ENCODE measurements at regions not wholly inside any gene's neighbourhood (a gene's known extent, or its start where the extent isn't known, plus 50 kb on each side); places are given as distances from the start of the nearest gene placed in this dataset.
"Not testable (repeated sequence)": the region's sequence is repeated elsewhere in the genome, so short reads cannot be mapped to it uniquely, and the experiment has no call there.

DNA sequence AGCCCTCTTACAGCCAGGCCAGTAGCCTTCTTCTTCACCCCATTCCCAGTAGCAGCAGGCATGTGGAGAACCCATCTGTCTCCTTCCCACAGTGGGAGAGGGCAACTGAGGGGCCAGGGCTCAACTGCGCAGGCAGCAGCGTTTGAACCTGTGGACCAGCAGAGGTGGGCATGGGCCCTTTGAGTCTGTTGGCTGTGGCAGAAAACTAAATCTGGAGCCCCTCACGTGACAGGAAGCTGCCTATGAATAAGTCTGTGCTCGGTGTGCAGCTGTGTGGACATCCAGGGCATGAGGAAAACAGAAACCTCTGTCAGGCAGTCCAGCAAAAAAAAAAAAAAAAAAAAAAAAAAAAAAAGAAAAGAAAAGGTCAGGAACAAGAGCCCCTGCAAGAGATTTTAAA is 189.2 kb upstream of the NR3C1 start:
- no peak overlapping the region for H3K4me3 ChIP-seq (ENCODE audit: low read depth, low read length)
- in situ Hi-C loops (cut with HindIII; ENCODE audit: low sequenced_read_pairs) = no loop called here
- no peak for DNase-seq (ENCODE audit: low read depth)
- TF ChIP-seq, protein P1, sequence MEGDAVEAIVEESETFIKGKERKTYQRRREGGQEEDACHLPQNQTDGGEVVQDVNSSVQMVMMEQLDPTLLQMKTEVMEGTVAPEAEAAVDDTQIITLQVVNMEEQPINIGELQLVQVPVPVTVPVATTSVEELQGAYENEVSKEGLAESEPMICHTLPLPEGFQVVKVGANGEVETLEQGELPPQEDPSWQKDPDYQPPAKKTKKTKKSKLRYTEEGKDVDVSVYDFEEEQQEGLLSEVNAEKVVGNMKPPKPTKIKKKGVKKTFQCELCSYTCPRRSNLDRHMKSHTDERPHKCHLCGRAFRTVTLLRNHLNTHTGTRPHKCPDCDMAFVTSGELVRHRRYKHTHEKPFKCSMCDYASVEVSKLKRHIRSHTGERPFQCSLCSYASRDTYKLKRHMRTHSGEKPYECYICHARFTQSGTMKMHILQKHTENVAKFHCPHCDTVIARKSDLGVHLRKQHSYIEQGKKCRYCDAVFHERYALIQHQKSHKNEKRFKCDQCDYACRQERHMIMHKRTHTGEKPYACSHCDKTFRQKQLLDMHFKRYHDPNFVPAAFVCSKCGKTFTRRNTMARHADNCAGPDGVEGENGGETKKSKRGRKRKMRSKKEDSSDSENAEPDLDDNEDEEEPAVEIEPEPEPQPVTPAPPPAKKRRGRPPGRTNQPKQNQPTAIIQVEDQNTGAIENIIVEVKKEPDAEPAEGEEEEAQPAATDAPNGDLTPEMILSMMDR (IDR thresholded peaks at IDR 0.05; ENCODE audit: low read depth, low read length, missing control alignments) = no peak

- in situ Hi-C loops (cut with HindIII; ENCODE audit: low sequenced_read_pairs) = no loop called here
- TF ChIP-seq, protein P1 (IDR thresholded peaks at IDR 0.05; ENCODE audit: low read depth, low read length, missing control alignments) = no peak
- no peak for DNase-seq (ENCODE audit: low read depth)
- no peak overlapping the region for H3K4me3 ChIP-seq (ENCODE audit: low read depth, low read length)
Observed at GRCh38 chr5:143588933-143589662, 185.6 kb upstream of the NR3C1 start.

DNA sequence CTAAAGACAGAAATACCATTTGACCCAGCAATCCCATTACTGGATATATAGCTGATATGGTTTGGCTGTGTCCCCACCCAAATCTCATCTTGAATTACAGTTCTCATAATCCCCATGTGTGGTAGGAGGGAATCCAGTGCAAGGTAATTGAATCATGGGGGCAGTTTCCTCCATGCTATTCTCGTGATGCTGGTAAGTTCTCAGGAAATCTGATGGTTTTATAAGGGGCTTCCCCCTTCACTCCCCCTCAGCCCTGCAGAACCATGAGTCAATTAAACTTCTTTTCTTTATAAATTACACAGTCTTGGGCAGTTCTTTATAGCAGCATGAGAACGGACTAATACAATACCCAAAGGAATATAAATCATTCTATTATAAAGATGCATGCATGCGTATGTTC is 184.6 kb upstream of the NR3C1 start:
- in situ Hi-C loops (cut with HindIII; ENCODE audit: low sequenced_read_pairs); H3K4me3 ChIP-seq (ENCODE audit: low read depth, low read length); DNase-seq (ENCODE audit: low read depth): not testable (repeated sequence)

- in situ Hi-C loops (cut with HindIII; ENCODE audit: low sequenced_read_pairs) = no loop called here
- no peak for DNase-seq (ENCODE audit: low read depth)
- H3K4me3 ChIP-seq (ENCODE audit: low read depth, low read length) = no peak overlapping the region
- TF ChIP-seq, protein P1 (IDR thresholded peaks at IDR 0.05; ENCODE audit: low read depth, low read length, missing control alignments) = no peak
Observed at GRCh38 chr5:143586781-143587362, 183.4 kb upstream of the NR3C1 start.

DNA sequence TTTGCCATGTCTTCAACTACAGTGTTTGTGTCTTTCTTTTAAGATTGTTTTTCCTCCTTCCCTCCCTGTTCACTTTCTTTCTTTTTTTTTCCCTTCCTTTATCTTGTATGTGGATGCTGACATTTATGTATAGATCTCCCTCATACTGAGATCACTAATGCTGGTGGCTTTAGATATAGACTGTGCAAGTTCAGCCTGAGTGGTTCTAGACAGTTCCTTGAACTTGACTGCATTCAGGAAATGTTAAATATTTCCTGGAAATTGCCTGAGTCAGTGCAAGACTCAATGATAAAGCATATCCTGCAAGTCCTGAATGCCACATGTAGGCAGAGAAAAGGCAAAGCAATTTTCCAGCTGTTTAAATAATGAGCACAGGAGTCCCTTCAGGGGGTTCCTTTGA is 182.5 kb upstream of the NR3C1 start:
- H3K4me3 ChIP-seq (ENCODE audit: low read depth, low read length) = no peak overlapping the region
- in situ Hi-C loops (cut with HindIII; ENCODE audit: low sequenced_read_pairs) = no loop called here
- DNase-seq (ENCODE audit: low read depth) = no peak
- TF ChIP-seq, protein P1 (IDR thresholded peaks at IDR 0.05; ENCODE audit: low read depth, low read length, missing control alignments) = no peak

GRCh38 chr5:143583409-143583808 is 179.9 kb upstream of the NR3C1 start:
- in situ Hi-C loops (cut with HindIII; ENCODE audit: low sequenced_read_pairs) = no loop called here
- DNase-seq (ENCODE audit: low read depth) = no peak

GRCh38 chr5:143582869-143583268 is 179.4 kb upstream of the NR3C1 start:
- in situ Hi-C loops (cut with HindIII; ENCODE audit: low sequenced_read_pairs) = no loop called here
- TF ChIP-seq, protein P1 (IDR thresholded peaks at IDR 0.05; ENCODE audit: low read depth, low read length, missing control alignments) = no peak
- no peak overlapping the region for H3K4me3 ChIP-seq (ENCODE audit: low read depth, low read length)
- no peak for DNase-seq (ENCODE audit: low read depth)

More at GRCh38 chr5:143583409-143583808, 179.9 kb upstream of the NR3C1 start:
- H3K4me3 ChIP-seq (ENCODE audit: low read depth, low read length) = no peak overlapping the region
- TF ChIP-seq, protein P1 (IDR thresholded peaks at IDR 0.05; ENCODE audit: low read depth, low read length, missing control alignments) = no peak
